ENCODE measurements at regions not wholly inside any gene's neighbourhood (a gene's known extent, or its start where the extent isn't known, plus 50 kb on each side); places are given as distances from the start of the nearest gene placed in this dataset.
A peak's percentile ranks its signal among the peaks of the same experiment; 100 is the strongest.

- Histone ChIP-seq H3K27ac (ENCODE audit: low read length) (no peak overlapping the region), H3K4me1 (ENCODE audit: insufficient read depth, low read length) (peaks cover 10% of the 10 kb centered on the region), H3K36me3 (ENCODE audit: insufficient read depth, low read depth, low read length) (no peaks in the 10 kb centered on the region), H3K9me3 (ENCODE audit: insufficient read depth, low read depth, low read length) (no peaks in the 10 kb centered on the region), H3K4me3 (ENCODE audit: low read length) (no peak overlapping the region), H3K27me3 (ENCODE audit: insufficient read depth, low read length) (peaks cover 11% of the 10 kb centered on the region), H3K9ac (ENCODE audit: low read depth, low read length) (no peak overlapping the region)
Measured at GRCh38 chr2:64852771-64853241, 136.4 kb upstream of the SLC1A4 start.

- H3K9me3 ChIP-seq (ENCODE audit: insufficient read depth, low read depth, low read length) = no peaks in the 10 kb centered on the region
- peaks cover 14% of the 10 kb centered on the region for H3K4me1 ChIP-seq (ENCODE audit: insufficient read depth, low read length)
- H3K4me3 ChIP-seq (ENCODE audit: low read length) = no peak overlapping the region
- H3K36me3 ChIP-seq (ENCODE audit: insufficient read depth, low read depth, low read length) = no peaks in the 10 kb centered on the region
- H3K9ac ChIP-seq (ENCODE audit: low read depth, low read length) = no peak overlapping the region
- H3K27me3 ChIP-seq (ENCODE audit: insufficient read depth, low read length) = peaks cover 16% of the 10 kb centered on the region
- H3K27ac ChIP-seq (ENCODE audit: low read length) = no peak overlapping the region
Measured at GRCh38 chr2:64853306-64853705, 135.9 kb upstream of the SLC1A4 start.

- Histone ChIP-seq H3K27ac (ENCODE audit: low read length) (no peak overlapping the region), H3K27me3 (ENCODE audit: insufficient read depth, low read length) (peaks cover 21% of the 10 kb centered on the region), H3K4me1 (ENCODE audit: insufficient read depth, low read length) (peaks cover 19% of the 10 kb centered on the region), H3K9ac (ENCODE audit: low read depth, low read length) (no peak overlapping the region), H3K36me3 (ENCODE audit: insufficient read depth, low read depth, low read length) (no peaks in the 10 kb centered on the region), H3K9me3 (ENCODE audit: insufficient read depth, low read depth, low read length) (no peaks in the 10 kb centered on the region), H3K4me3 (ENCODE audit: low read length) (no peak overlapping the region)
Measured at GRCh38 chr2:64853894-64854293, 135.3 kb upstream of the SLC1A4 start.

- Histone ChIP-seq H3K36me3 (ENCODE audit: insufficient read depth, low read depth, low read length) (no peaks in the 10 kb centered on the region), H3K4me3 (ENCODE audit: low read length) (no peak overlapping the region), H3K27ac (ENCODE audit: low read length) (no peak overlapping the region), H3K4me1 (ENCODE audit: insufficient read depth, low read length) (peaks cover 24% of the 10 kb centered on the region), H3K27me3 (ENCODE audit: insufficient read depth, low read length) (peaks cover 31% of the 10 kb centered on the region), H3K9ac (ENCODE audit: low read depth, low read length) (no peak overlapping the region), H3K9me3 (ENCODE audit: insufficient read depth, low read depth, low read length) (no peaks in the 10 kb centered on the region)
Measured at GRCh38 chr2:64854773-64855237, 134.4 kb upstream of the SLC1A4 start.

GRCh38 chr2:64857581-64858471 is 131.4 kb upstream of the SLC1A4 start:
- H3K9me3 ChIP-seq (ENCODE audit: insufficient read depth, low read depth, low read length) = no peaks in the 10 kb centered on the region; the same call in 1 of the 2 replicates
- H3K9ac ChIP-seq (ENCODE audit: low read depth, low read length) = no peak overlapping the region
- H3K27me3 ChIP-seq (ENCODE audit: insufficient read depth, low read length) = peaks cover 59% of the 10 kb centered on the region
- H3K27ac ChIP-seq (ENCODE audit: low read length) = no peak overlapping the region
- no peak overlapping the region for H3K4me3 ChIP-seq (ENCODE audit: low read length)
- no peaks in the 10 kb centered on the region for H3K36me3 ChIP-seq (ENCODE audit: insufficient read depth, low read depth, low read length)
- H3K4me1 ChIP-seq (ENCODE audit: insufficient read depth, low read length) = peaks cover 23% of the 10 kb centered on the region

GRCh38 chr2:64858541-64859311 is 130.5 kb upstream of the SLC1A4 start:
- Histone ChIP-seq H3K9me3 (ENCODE audit: insufficient read depth, low read depth, low read length) (no peaks in the 10 kb centered on the region; the same call in 1 of the 2 replicates), H3K9ac (ENCODE audit: low read depth, low read length) (no peak overlapping the region), H3K27ac (ENCODE audit: low read length) (no peak overlapping the region), H3K4me1 (ENCODE audit: insufficient read depth, low read length) (peaks cover 20% of the 10 kb centered on the region), H3K27me3 (ENCODE audit: insufficient read depth, low read length) (peaks cover 68% of the 10 kb centered on the region), H3K36me3 (ENCODE audit: insufficient read depth, low read depth, low read length) (no peaks in the 10 kb centered on the region), H3K4me3 (ENCODE audit: low read length) (peak overlapping the region; percentile 70)

- no peak overlapping the region for H3K27ac ChIP-seq (ENCODE audit: low read length)
- peaks cover 75% of the 10 kb centered on the region for H3K27me3 ChIP-seq (ENCODE audit: insufficient read depth, low read length)
- H3K9ac ChIP-seq (ENCODE audit: low read depth, low read length) = peak overlapping the region; percentile 35; the same call in 1 of the 2 replicates
- H3K4me3 ChIP-seq (ENCODE audit: low read length) = peak overlapping the region; percentile 70
- peaks cover 26% of the 10 kb centered on the region for H3K4me1 ChIP-seq (ENCODE audit: insufficient read depth, low read length)
- H3K36me3 ChIP-seq (ENCODE audit: insufficient read depth, low read depth, low read length) = no peaks in the 10 kb centered on the region
- no peaks in the 10 kb centered on the region; the same call in 1 of the 2 replicates for H3K9me3 ChIP-seq (ENCODE audit: insufficient read depth, low read depth, low read length)
Measured at GRCh38 chr2:64859312-64860212, 129.6 kb upstream of the SLC1A4 start.

- Histone ChIP-seq H3K36me3 (ENCODE audit: insufficient read depth, low read depth, low read length) (no peaks in the 10 kb centered on the region), H3K9ac (ENCODE audit: low read depth, low read length) (no peak overlapping the region), H3K4me1 (ENCODE audit: insufficient read depth, low read length) (peaks cover 26% of the 10 kb centered on the region), H3K9me3 (ENCODE audit: insufficient read depth, low read depth, low read length) (no peaks in the 10 kb centered on the region; the same call in 1 of the 2 replicates), H3K4me3 (ENCODE audit: low read length) (peak overlapping the region; percentile 70; the same call in 1 of the 2 replicates), H3K27ac (ENCODE audit: low read length) (no peak overlapping the region), H3K27me3 (ENCODE audit: insufficient read depth, low read length) (peaks cover 75% of the 10 kb centered on the region)
Measured at GRCh38 chr2:64860276-64860885, 128.8 kb upstream of the SLC1A4 start.

GRCh38 chr2:64860936-64861335 is 128.3 kb upstream of the SLC1A4 start:
- Histone ChIP-seq H3K4me3 (ENCODE audit: low read length) (no peak overlapping the region), H3K36me3 (ENCODE audit: insufficient read depth, low read depth, low read length) (no peaks in the 10 kb centered on the region), H3K9me3 (ENCODE audit: insufficient read depth, low read depth, low read length) (no peaks in the 10 kb centered on the region; the same call in 1 of the 2 replicates), H3K4me1 (ENCODE audit: insufficient read depth, low read length) (peaks cover 28% of the 10 kb centered on the region), H3K27ac (ENCODE audit: low read length) (no peak overlapping the region), H3K9ac (ENCODE audit: low read depth, low read length) (no peak overlapping the region), H3K27me3 (ENCODE audit: insufficient read depth, low read length) (peaks cover 79% of the 10 kb centered on the region)

- H3K27me3 ChIP-seq (ENCODE audit: insufficient read depth, low read length) = peaks cover 87% of the 10 kb centered on the region
- H3K27ac ChIP-seq (ENCODE audit: low read length) = no peak overlapping the region
- no peaks in the 10 kb centered on the region; the same call in 1 of the 2 replicates for H3K9me3 ChIP-seq (ENCODE audit: insufficient read depth, low read depth, low read length)
- H3K36me3 ChIP-seq (ENCODE audit: insufficient read depth, low read depth, low read length) = no peaks in the 10 kb centered on the region
- H3K9ac ChIP-seq (ENCODE audit: low read depth, low read length) = no peak overlapping the region
- H3K4me1 ChIP-seq (ENCODE audit: insufficient read depth, low read length) = peaks cover 29% of the 10 kb centered on the region
- no peak overlapping the region for H3K4me3 ChIP-seq (ENCODE audit: low read length)
Measured at GRCh38 chr2:64861452-64862397, 127.5 kb upstream of the SLC1A4 start.

All from iPS-20b (cell line).